Breast epithelium (tissue), 4 donors: ENCODE measurements at regions not wholly inside any gene's neighbourhood (a gene's known extent, or its start where the extent isn't known, plus 50 kb on each side); places are given as distances from the start of the nearest gene placed in this dataset.

Experiments used
- DNase-seq, 2 donors: peaks; one replicate each; pipeline ENCODE4 v3.0.0-alpha.2; 2019; ENCODE audit warnings: low spot score in 2 of 2
- H3K27ac ChIP-seq, 2 donors: fragments of 200-600 bp; sonication (generic) in 1 of 2; one replicate each; pipeline ENCODE4 v1.5.1; 2016 to 2019; ENCODE audit warnings: mild to moderate bottlenecking in 1 of 2
- H3K27me3 ChIP-seq, 2 donors: fragments of 200-600 bp; sonication (generic) in 1 of 2; one replicate each; pipeline versions ENCODE4 v1.5.1 to v1.6.0; 2017 to 2019; ENCODE audit warnings: control low read depth in 1 of 2, mild to moderate bottlenecking in 1 of 2
- H3K36me3 ChIP-seq: fragments of 200-600 bp; one replicate; pipeline ENCODE4 v1.5.1; 2019
- H3K4me1 ChIP-seq, 2 donors: fragments of 200-600 bp; sonication (generic); one replicate each; pipeline ENCODE4 v1.5.1; 2016 to 2019; ENCODE audit warnings: control low read depth in 1 of 2
- H3K4me3 ChIP-seq, 3 donors: fragments of 200-600 bp; sonication (generic); 1 replicate in 2 of 3; 2 replicates in 1 of 3; pipeline ENCODE4 v1.5.1; 2016 to 2019; ENCODE audit warnings: mild to moderate bottlenecking in 3 of 3, moderate library complexity in 2 of 3
- H3K9me3 ChIP-seq, 2 donors: fragments of 200-600 bp; sonication (generic) in 1 of 2; one replicate each; pipeline ENCODE4 v1.5.1; 2016 to 2019; ENCODE audit warnings: control low read depth in 1 of 2
- POLR2A ChIP-seq: fragments of 450-650 bp; IDR thresholded peaks from one replicate; pipeline ENCODE4 v1.6.1; 2016; ENCODE audit warnings: antibody characterized with exemption, mild to moderate bottlenecking, moderate library complexity
- POLR2AphosphoS5 ChIP-seq, 3 donors: sonication (generic); formaldehyde crosslinking; IDR thresholded peaks; one replicate each; pipeline ENCODE4 v1.6.1; 2017; ENCODE audit warnings: antibody characterized with exemption in 3 of 3
- intact Hi-C: fragments of 100-400 bp; cut with DNase I; formaldehyde crosslinking; loops from one replicate; pipeline ENCODE4 v1.15.1; 2023; ENCODE audit warnings: low total_unique reads
- TF ChIP-seq, protein P1 (sequence below), 3 donors: fragments of 450-650 bp; IDR thresholded peaks; one replicate each; pipeline ENCODE4 v1.5.1; 2016 to 2017; ENCODE audit warnings: antibody characterized with exemption in 3 of 3, mild to moderate bottlenecking in 3 of 3, moderate library complexity in 3 of 3

GRCh38 chr16:17013038-17013437 is 457.7 kb downstream of the XYLT1 start:
- Histone ChIP-seq H3K4me1 (no peaks in the 10 kb centered on the region), H3K4me3 (no peak overlapping the region), H3K36me3 (no peaks in the 10 kb centered on the region), H3K27ac (no peak overlapping the region), H3K27me3 (no peaks in the 10 kb centered on the region), H3K9me3 (peaks cover 4 to 10% of the 10 kb centered on the region in 2 donors)
- TF ChIP-seq POLR2AphosphoS5 (IDR thresholded peaks at IDR 0.05) (no peak), POLR2A (no peak)
- TF ChIP-seq, protein P1, sequence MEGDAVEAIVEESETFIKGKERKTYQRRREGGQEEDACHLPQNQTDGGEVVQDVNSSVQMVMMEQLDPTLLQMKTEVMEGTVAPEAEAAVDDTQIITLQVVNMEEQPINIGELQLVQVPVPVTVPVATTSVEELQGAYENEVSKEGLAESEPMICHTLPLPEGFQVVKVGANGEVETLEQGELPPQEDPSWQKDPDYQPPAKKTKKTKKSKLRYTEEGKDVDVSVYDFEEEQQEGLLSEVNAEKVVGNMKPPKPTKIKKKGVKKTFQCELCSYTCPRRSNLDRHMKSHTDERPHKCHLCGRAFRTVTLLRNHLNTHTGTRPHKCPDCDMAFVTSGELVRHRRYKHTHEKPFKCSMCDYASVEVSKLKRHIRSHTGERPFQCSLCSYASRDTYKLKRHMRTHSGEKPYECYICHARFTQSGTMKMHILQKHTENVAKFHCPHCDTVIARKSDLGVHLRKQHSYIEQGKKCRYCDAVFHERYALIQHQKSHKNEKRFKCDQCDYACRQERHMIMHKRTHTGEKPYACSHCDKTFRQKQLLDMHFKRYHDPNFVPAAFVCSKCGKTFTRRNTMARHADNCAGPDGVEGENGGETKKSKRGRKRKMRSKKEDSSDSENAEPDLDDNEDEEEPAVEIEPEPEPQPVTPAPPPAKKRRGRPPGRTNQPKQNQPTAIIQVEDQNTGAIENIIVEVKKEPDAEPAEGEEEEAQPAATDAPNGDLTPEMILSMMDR (IDR thresholded peaks at IDR 0.05), result no peak
- intact Hi-C loops, result no loop called here
- no peak for DNase-seq

- DNase-seq, result no peak
- H3K4me3 ChIP-seq, result no peak overlapping the region
- H3K27me3 ChIP-seq, result no peaks in the 10 kb centered on the region
- intact Hi-C loops, result no loop called here
- H3K4me1 ChIP-seq, result no peaks in the 10 kb centered on the region
- no peaks in the 10 kb centered on the region for H3K36me3 ChIP-seq
- H3K9me3 ChIP-seq, result peaks cover 5 to 10% of the 10 kb centered on the region in 2 donors
- TF ChIP-seq, protein P1 (IDR thresholded peaks at IDR 0.05), result no peak
- no peak for TF ChIP-seq POLR2A
- no peak for TF ChIP-seq POLR2AphosphoS5 (IDR thresholded peaks at IDR 0.05)
- no peak overlapping the region for H3K27ac ChIP-seq
Measured at GRCh38 chr16:17014484-17015121, 456.2 kb downstream of the XYLT1 start.

- intact Hi-C loops, result no loop called here
- H3K27me3 ChIP-seq, result no peaks in the 10 kb centered on the region
- DNase-seq, result no peak
- no peaks in the 10 kb centered on the region for H3K36me3 ChIP-seq
- no peak overlapping the region for H3K27ac ChIP-seq
- H3K4me1 ChIP-seq, result no peaks in the 10 kb centered on the region
- peaks cover 5 to 10% of the 10 kb centered on the region in 2 donors for H3K9me3 ChIP-seq
- H3K4me3 ChIP-seq, result no peak overlapping the region
- TF ChIP-seq POLR2AphosphoS5 (IDR thresholded peaks at IDR 0.05) (no peak), POLR2A (no peak)
- TF ChIP-seq, protein P1 (IDR thresholded peaks at IDR 0.05), result no peak
Measured at GRCh38 chr16:17015702-17016101, 455.1 kb downstream of the XYLT1 start.

DNA sequence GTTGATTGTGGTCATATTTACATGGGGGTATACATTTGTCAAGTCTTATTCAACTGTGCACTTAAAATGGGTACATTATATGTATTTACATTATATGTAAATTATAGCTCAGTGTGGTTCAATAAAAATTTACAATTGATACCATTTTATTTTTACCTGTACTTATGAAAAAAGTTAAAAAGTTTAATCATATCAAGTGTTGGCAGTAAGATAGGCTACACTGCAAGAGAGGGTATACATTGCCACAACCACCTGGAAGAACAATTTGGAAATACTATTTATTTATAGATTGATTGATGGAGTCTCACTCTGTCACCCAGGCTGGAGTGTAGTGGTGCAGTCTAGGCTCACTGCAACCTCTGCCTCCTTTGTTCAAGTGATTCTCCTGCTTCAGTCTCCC is 453.3 kb downstream of the XYLT1 start:
- Histone ChIP-seq H3K36me3 (no peaks in the 10 kb centered on the region), H3K27ac (no peak overlapping the region), H3K9me3 (peaks cover 5 to 10% of the 10 kb centered on the region in 2 donors), H3K4me1 (no peaks in the 10 kb centered on the region), H3K27me3 (no peaks in the 10 kb centered on the region), H3K4me3 (no peak overlapping the region)
- no peak for DNase-seq
- TF ChIP-seq POLR2AphosphoS5 (IDR thresholded peaks at IDR 0.05) (no peak), POLR2A (no peak)
- TF ChIP-seq, protein P1 (IDR thresholded peaks at IDR 0.05), result no peak
- intact Hi-C loops, result no loop called here

DNA sequence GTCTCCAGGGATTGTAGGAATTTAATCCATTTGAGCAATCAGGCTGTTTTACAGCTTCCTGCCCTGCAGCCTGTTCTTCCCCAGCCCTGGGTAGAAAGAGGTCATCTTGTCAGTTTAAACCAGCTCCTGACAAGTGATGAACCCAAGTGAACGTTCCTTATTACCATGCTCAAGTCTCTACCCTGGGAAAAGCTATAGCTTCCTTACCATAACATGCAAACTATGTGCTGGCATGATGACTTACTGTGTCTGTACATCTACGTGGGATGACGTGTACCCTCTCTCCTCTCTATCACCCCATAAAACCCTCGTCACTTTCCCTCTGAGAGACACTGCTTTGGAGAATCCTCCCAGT is 452.2 kb downstream of the XYLT1 start:
- Histone ChIP-seq H3K36me3 (no peaks in the 10 kb centered on the region), H3K27ac (no peak overlapping the region), H3K27me3 (no peaks in the 10 kb centered on the region), H3K9me3 (peaks cover 5 to 10% of the 10 kb centered on the region in 2 donors), H3K4me1 (no peaks in the 10 kb centered on the region), H3K4me3 (no peak overlapping the region)
- TF ChIP-seq POLR2A (no peak), POLR2AphosphoS5 (IDR thresholded peaks at IDR 0.05) (no peak)
- TF ChIP-seq, protein P1 (IDR thresholded peaks at IDR 0.05), result no peak
- intact Hi-C loops, result no loop called here
- no peak for DNase-seq
